ENCODE measurements at regions not wholly inside any gene's neighbourhood (a gene's known extent, or its start where the extent isn't known, plus 50 kb on each side); places are given as distances from the start of the nearest gene placed in this dataset.
"Not testable (repeated sequence)": the region's sequence is repeated elsewhere in the genome, so short reads cannot be mapped to it uniquely, and the experiment has no call there.

DNA sequence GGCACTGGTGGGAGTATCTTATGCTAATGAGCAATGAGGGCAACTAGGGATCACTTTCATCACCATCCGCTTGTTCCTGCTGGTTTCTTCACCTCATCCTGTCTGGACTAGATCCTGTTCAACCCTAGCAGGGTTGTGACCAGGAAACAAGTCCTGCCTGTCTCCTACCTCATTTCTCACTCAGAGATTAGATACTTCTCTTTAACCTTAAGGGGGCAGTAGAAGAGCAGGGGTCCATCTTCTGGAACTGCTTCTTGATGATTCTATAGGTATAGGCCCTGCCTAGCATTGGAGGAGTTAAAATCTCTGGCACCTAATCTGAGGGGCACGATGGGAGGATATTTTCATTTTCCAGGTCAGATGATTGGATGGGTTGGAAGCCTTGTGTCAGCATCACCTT is 415.5 kb downstream of the TGIF2LX start:
- TF ChIP-seq, protein P1, sequence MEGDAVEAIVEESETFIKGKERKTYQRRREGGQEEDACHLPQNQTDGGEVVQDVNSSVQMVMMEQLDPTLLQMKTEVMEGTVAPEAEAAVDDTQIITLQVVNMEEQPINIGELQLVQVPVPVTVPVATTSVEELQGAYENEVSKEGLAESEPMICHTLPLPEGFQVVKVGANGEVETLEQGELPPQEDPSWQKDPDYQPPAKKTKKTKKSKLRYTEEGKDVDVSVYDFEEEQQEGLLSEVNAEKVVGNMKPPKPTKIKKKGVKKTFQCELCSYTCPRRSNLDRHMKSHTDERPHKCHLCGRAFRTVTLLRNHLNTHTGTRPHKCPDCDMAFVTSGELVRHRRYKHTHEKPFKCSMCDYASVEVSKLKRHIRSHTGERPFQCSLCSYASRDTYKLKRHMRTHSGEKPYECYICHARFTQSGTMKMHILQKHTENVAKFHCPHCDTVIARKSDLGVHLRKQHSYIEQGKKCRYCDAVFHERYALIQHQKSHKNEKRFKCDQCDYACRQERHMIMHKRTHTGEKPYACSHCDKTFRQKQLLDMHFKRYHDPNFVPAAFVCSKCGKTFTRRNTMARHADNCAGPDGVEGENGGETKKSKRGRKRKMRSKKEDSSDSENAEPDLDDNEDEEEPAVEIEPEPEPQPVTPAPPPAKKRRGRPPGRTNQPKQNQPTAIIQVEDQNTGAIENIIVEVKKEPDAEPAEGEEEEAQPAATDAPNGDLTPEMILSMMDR (IDR thresholded peaks at IDR 0.05; ENCODE audit: insufficient read depth, low read depth, low read length) = not testable (repeated sequence)
- not testable (repeated sequence) for TF ChIP-seq EZH2 (IDR thresholded peaks at IDR 0.05; ENCODE audit: insufficient read depth, low read length)
